ENCODE measurements at regions not wholly inside any gene's neighbourhood (a gene's known extent, or its start where the extent isn't known, plus 50 kb on each side); places are given as distances from the start of the nearest gene placed in this dataset.

GRCh38 chr7:118368958-118369357, 144.5 kb downstream of the ANKRD7 start:
- H4K20me1 ChIP-seq (ENCODE audit: insufficient read depth, low read length, poor library complexity, severe bottlenecking) = no peaks in the 10 kb centered on the region
- no peaks in the 10 kb centered on the region for H3K79me2 ChIP-seq (ENCODE audit: insufficient read depth, low read length)
- H3K9me2 ChIP-seq (replicated peaks; ENCODE audit: low read depth, low read length) = no peaks in the 10 kb centered on the region
- H2AFZ ChIP-seq (ENCODE audit: low read length) = no peak overlapping the region
- H3K36me3 ChIP-seq (ENCODE audit: insufficient read depth, low read length) = no peaks in the 10 kb centered on the region
- no peaks in the 10 kb centered on the region for H3K27me3 ChIP-seq (ENCODE audit: insufficient read depth, low read length, poor library complexity, severe bottlenecking)
- H3K4me1 ChIP-seq (ENCODE audit: insufficient read depth, low read length, poor library complexity, severe bottlenecking) = peaks cover 12% of the 10 kb centered on the region
- no peak overlapping the region for H3K4me2 ChIP-seq (ENCODE audit: low read depth, low read length, poor library complexity, severe bottlenecking)
- H3F3A ChIP-seq (ENCODE audit: low read depth) = no peaks in the 10 kb centered on the region
- TF ChIP-seq EZH2phosphoT487 (IDR thresholded peaks at IDR 0.05; ENCODE audit: borderline replicate concordance) (no peak), CTCF (conservative IDR thresholded peaks at IDR 0.05; ENCODE audit: low read length) (no peak)
- H3K9ac ChIP-seq (ENCODE audit: low read depth, low read length, poor library complexity, severe bottlenecking) = no peak overlapping the region
- H3K9me3 ChIP-seq (ENCODE audit: insufficient read depth, low read depth, low read length) = no peaks in the 10 kb centered on the region
- no peak overlapping the region for H3K4me3 ChIP-seq (ENCODE audit: low read length, poor library complexity, severe bottlenecking)

- Histone ChIP-seq H3K9ac (ENCODE audit: low read depth, low read length, poor library complexity, severe bottlenecking) (no peak overlapping the region), H3F3A (ENCODE audit: low read depth) (no peaks in the 10 kb centered on the region), H3K27me3 (ENCODE audit: insufficient read depth, low read length, poor library complexity, severe bottlenecking) (no peaks in the 10 kb centered on the region), H3K9me3 (ENCODE audit: insufficient read depth, low read depth, low read length) (no peaks in the 10 kb centered on the region), H3K36me3 (ENCODE audit: insufficient read depth, low read length) (no peaks in the 10 kb centered on the region), H3K9me2 (replicated peaks; ENCODE audit: low read depth, low read length) (no peaks in the 10 kb centered on the region), H2AFZ (ENCODE audit: low read length) (no peak overlapping the region), H3K4me1 (ENCODE audit: insufficient read depth, low read length, poor library complexity, severe bottlenecking) (peaks cover 12% of the 10 kb centered on the region), H3K4me2 (ENCODE audit: low read depth, low read length, poor library complexity, severe bottlenecking) (no peak overlapping the region), H4K20me1 (ENCODE audit: insufficient read depth, low read length, poor library complexity, severe bottlenecking) (no peaks in the 10 kb centered on the region), H3K79me2 (ENCODE audit: insufficient read depth, low read length) (no peaks in the 10 kb centered on the region), H3K4me3 (ENCODE audit: low read length, poor library complexity, severe bottlenecking) (no peak overlapping the region)
- no peak for TF ChIP-seq CTCF (conservative IDR thresholded peaks at IDR 0.05; ENCODE audit: low read length)
- no peak for TF ChIP-seq EZH2phosphoT487 (IDR thresholded peaks at IDR 0.05; ENCODE audit: borderline replicate concordance)
Measured at GRCh38 chr7:118369987-118370386, 145.5 kb downstream of the ANKRD7 start.

- no peak overlapping the region for H3K4me3 ChIP-seq (ENCODE audit: low read length, poor library complexity, severe bottlenecking)
Measured at GRCh38 chr7:118372530-118372929, 148.0 kb downstream of the ANKRD7 start.

More at GRCh38 chr7:118372530-118372929, 148.0 kb downstream of the ANKRD7 start:
- Histone ChIP-seq H3F3A (ENCODE audit: low read depth) (no peaks in the 10 kb centered on the region), H3K9ac (ENCODE audit: low read depth, low read length, poor library complexity, severe bottlenecking) (no peak overlapping the region), H3K4me2 (ENCODE audit: low read depth, low read length, poor library complexity, severe bottlenecking) (no peak overlapping the region), H3K79me2 (ENCODE audit: insufficient read depth, low read length) (no peaks in the 10 kb centered on the region), H3K4me1 (ENCODE audit: insufficient read depth, low read length, poor library complexity, severe bottlenecking) (peaks cover 12% of the 10 kb centered on the region), H3K9me2 (replicated peaks; ENCODE audit: low read depth, low read length) (no peaks in the 10 kb centered on the region), H2AFZ (ENCODE audit: low read length) (no peak overlapping the region), H4K20me1 (ENCODE audit: insufficient read depth, low read length, poor library complexity, severe bottlenecking) (no peaks in the 10 kb centered on the region), H3K27me3 (ENCODE audit: insufficient read depth, low read length, poor library complexity, severe bottlenecking) (no peaks in the 10 kb centered on the region), H3K9me3 (ENCODE audit: insufficient read depth, low read depth, low read length) (no peaks in the 10 kb centered on the region), H3K36me3 (ENCODE audit: insufficient read depth, low read length) (no peaks in the 10 kb centered on the region)
- TF ChIP-seq CTCF (conservative IDR thresholded peaks at IDR 0.05; ENCODE audit: low read length) (no peak), EZH2phosphoT487 (IDR thresholded peaks at IDR 0.05; ENCODE audit: borderline replicate concordance) (no peak)

Measured in Loucy (cell line).